RWPE1 (cell line): ENCODE measurements at regions not wholly inside any gene's neighbourhood (a gene's known extent, or its start where the extent isn't known, plus 50 kb on each side); places are given as distances from the start of the nearest gene placed in this dataset.

Source experiments
- CTCF ChIA-PET: fragments of 350-600 bp; sonication (Branson Sonifier 250); formaldehyde crosslinking; extraction: SDS; loops from one replicate; lab custom pipeline; 2021; lab: Yijun Ruan, JAX
- POLR2A ChIA-PET: fragments of 400-600 bp; formaldehyde crosslinking; extraction: SDS; loops from one replicate; lab custom pipeline; 2020; ENCODE audit warnings: antibody characterized with exemption; ENCODE audit not compliant: low non-redundant PET; lab: Yijun Ruan, JAX
- DNase-seq: peaks from one replicate; pipeline ENCODE4 v3.0.0; 2012; ENCODE audit warnings: low spot score
- H3K27ac ChIP-seq: fragments of 450-650 bp; 2 replicates; pipeline ENCODE4 v1.5.1; 2017
- CTCF ChIP-seq: fragments of 450-650 bp; conservative IDR thresholded peaks from 2 replicates; pipeline ENCODE4 v1.5.1; 2017; ENCODE audit warnings: low read depth, mild to moderate bottlenecking

GRCh38 chr6:142500250-142500786, 198.5 kb downstream of the ADGRG6 start:
- ChIA-PET CTCF (interaction anchor here (0.6 kb wide), 1 partner anchor 1646 kb away, joined by 3 read pairs; no protein-coding TSS in a partner anchor), POLR2A (no interaction called here)
- no peak for TF ChIP-seq CTCF
- H3K27ac ChIP-seq, result no peak overlapping the region
- DNase-seq, result no peak

- POLR2A ChIA-PET, result no interaction called here
- CTCF ChIA-PET, result interaction anchor here (0.6 kb wide), 1 partner anchor 380 kb away, joined by 3 read pairs; no protein-coding TSS in a partner anchor
- H3K27ac ChIP-seq, result no peak overlapping the region
- no peak for DNase-seq
- TF ChIP-seq CTCF, result no peak
These were observed 200.0 kb downstream of the ADGRG6 start for GRCh38 chr6:142501795-142502194.

- TF ChIP-seq CTCF, result no peak
- no peak for DNase-seq
- POLR2A ChIA-PET, result no interaction called here
- CTCF ChIA-PET, result interaction anchor here (0.6 kb wide), 1 partner anchor 82 kb away, joined by 6 read pairs; no protein-coding TSS in a partner anchor
- H3K27ac ChIP-seq, result no peak overlapping the region
These were observed 205.3 kb downstream of the ADGRG6 start for GRCh38 chr6:142507065-142507464.

- ChIA-PET POLR2A (no interaction called here), CTCF (no interaction called here)
- DNase-seq, result no peak
- H3K27ac ChIP-seq, result no peak overlapping the region
- TF ChIP-seq CTCF, result no peak
These were observed 208.4 kb downstream of the ADGRG6 start for GRCh38 chr6:142510211-142510610.

- H3K27ac ChIP-seq, result no peak overlapping the region
- ChIA-PET CTCF (interaction anchor here (0.6 to 1.0 kb wide), 3 partner anchors 22 to 662 kb away, joined by 3 read pairs; no protein-coding TSS in a partner anchor), POLR2A (no interaction called here)
- DNase-seq, result no peak
- TF ChIP-seq CTCF, result no peak
These were observed 216.3 kb downstream of the ADGRG6 start for GRCh38 chr6:142518126-142518525.

- ChIA-PET POLR2A (no interaction called here), CTCF (interaction anchor here (0.6 to 1.0 kb wide), 3 partner anchors 44 to 994 kb away, joined by 3 read pairs; no protein-coding TSS in a partner anchor)
- DNase-seq, result no peak
- no peak overlapping the region for H3K27ac ChIP-seq
- TF ChIP-seq CTCF, result no peak
These were observed 217.0 kb downstream of the ADGRG6 start for GRCh38 chr6:142518761-142519160.
